A549 (cell line): ENCODE measurements at regions not wholly inside any gene's neighbourhood (a gene's known extent, or its start where the extent isn't known, plus 50 kb on each side); places are given as distances from the start of the nearest gene placed in this dataset.

Experiments
- ATAC-seq, 2 experiments: fragments of 200-7000 bp in 1 of 2; fragments of >200 bp in 1 of 2; cut with Nextera tagmentation in 1 of 2; cut with Tn5 transposase in 1 of 2; 3 replicates each; pipeline versions ENCODE4 v1.8.0 to v1.9.1; 2018 to 2020; ENCODE audit warnings: mild to moderate bottlenecking in 1 of 2, moderate library complexity in 1 of 2
- CTCF ChIA-PET: fragments of 300-600 bp; sonication (Branson Sonifier 250); formaldehyde crosslinking; extraction: SDS; loops from one replicate; lab custom pipeline; 2021; ENCODE audit warnings: antibody characterized with exemption, inconsistent platforms; lab: Yijun Ruan, JAX
- POLR2A ChIA-PET: fragments of 350-600 bp; formaldehyde crosslinking; extraction: SDS; loops from one replicate; lab custom pipeline; 2021; ENCODE audit warnings: antibody characterized with exemption, inconsistent platforms; lab: Yijun Ruan, JAX
- DNase-seq, 2 experiments: peaks; one replicate each; pipeline versions ENCODE4 v3.0.0 to v3.0.0-alpha.2; 2011 to 2016; ENCODE audit warnings: low read depth in 1 of 2, low spot score in 1 of 2
- FAIRE-seq: peaks from 2 replicates; lab custom pipeline; 2011; peaks lifted over from hg19 to GRCh38; lab: Jason Lieb, UNC
- H3K27ac ChIP-seq, 2 experiments: fragments of >200 bp; sonication (Bioruptor Twin); formaldehyde crosslinking; 3 replicates each; pipeline ENCODE4 v1.5.1; 2016 to 2017
- H3K4me1 ChIP-seq: fragments of >200 bp; sonication (Bioruptor Twin); formaldehyde crosslinking; 3 replicates; pipeline ENCODE4 v1.6.1; 2016
- H3K4me2 ChIP-seq: fragments of >200 bp; sonication (Bioruptor Twin); formaldehyde crosslinking; 3 replicates; pipeline ENCODE4 v1.6.1; 2016
- H3K4me3 ChIP-seq: fragments of >200 bp; sonication (Bioruptor Twin); formaldehyde crosslinking; 3 replicates; pipeline ENCODE4 v1.5.1; 2016
- H3K9me3 ChIP-seq: fragments of >200 bp; sonication (Bioruptor Twin); formaldehyde crosslinking; 3 replicates; pipeline ENCODE4 v1.6.1; 2016
- ATOH8 ChIP-seq: fragments of 250-450 bp; sonication (Bioruptor Pico); IDR thresholded peaks from 2 replicates; pipeline ENCODE4 v1.5.0; 2020; ENCODE audit warnings: low read depth, mild to moderate bottlenecking, moderate library complexity
- BHLHE40 ChIP-seq: IDR thresholded peaks from 2 replicates; pipeline ENCODE4 v1.6.1; 2012; ENCODE audit warnings: low read depth, low read length, inconsistent platforms
- CBX8 ChIP-seq: fragments of 200-600 bp; sonication (generic); IDR thresholded peaks from 2 replicates; pipeline ENCODE4 v1.6.1; 2016
- CEBPB ChIP-seq, 2 experiments: fragments of >200 bp in 1 of 2; sonication (Bioruptor Twin) in 1 of 2; formaldehyde crosslinking in 1 of 2; IDR thresholded peaks; 2 replicates each; pipeline ENCODE4 v1.6.1; 2012 to 2016
- CHD2 ChIP-seq: fragments of 150-350 bp; IDR thresholded peaks from 2 replicates; pipeline ENCODE4 v1.6.1; 2014; ENCODE audit warnings: low read length; ENCODE audit not compliant: partially characterized antibody
- CHD4 ChIP-seq: fragments of 200-600 bp; sonication (generic); IDR thresholded peaks from 2 replicates; pipeline ENCODE4 v1.6.1; 2016; ENCODE audit warnings: antibody characterized with exemption, mild to moderate bottlenecking, borderline replicate concordance
- CTCF ChIP-seq: fragments of >200 bp; sonication (Bioruptor Twin); formaldehyde crosslinking; IDR thresholded peaks from 3 replicates; pipeline ENCODE4 v1.5.1; 2016
- E2F6 ChIP-seq: IDR thresholded peaks from 2 replicates; pipeline ENCODE4 v1.6.1; 2012; ENCODE audit warnings: low read depth, borderline replicate concordance
- ELK1 ChIP-seq: fragments of 150-350 bp; IDR thresholded peaks from 2 replicates; pipeline ENCODE4 v1.6.1; 2014; ENCODE audit warnings: low read depth, mild to moderate bottlenecking, low read length
- EP300 ChIP-seq, 2 experiments: fragments of >200 bp; sonication (Bioruptor Twin); formaldehyde crosslinking; IDR thresholded peaks; 2 replicates in 1 of 2; 3 replicates in 1 of 2; pipeline ENCODE4 v1.6.1; 2016 to 2017
- FOSB ChIP-seq: fragments of 250-450 bp; sonication (Bioruptor Pico); IDR thresholded peaks from 2 replicates; pipeline ENCODE4 v1.5.0; 2020; ENCODE audit warnings: mild to moderate bottlenecking, moderate library complexity
- GATA3 ChIP-seq: IDR thresholded peaks from 2 replicates; pipeline ENCODE4 v1.6.1; 2012; ENCODE audit warnings: borderline replicate concordance
- HES2 ChIP-seq: fragments of >200 bp; sonication (Bioruptor Twin); formaldehyde crosslinking; IDR thresholded peaks from 2 replicates; pipeline ENCODE4 v1.6.1; 2016
- JUNB ChIP-seq: fragments of >200 bp; sonication (Bioruptor Twin); formaldehyde crosslinking; IDR thresholded peaks from 2 replicates; pipeline ENCODE4 v1.6.1; 2016
- MAFK ChIP-seq: fragments of 450-650 bp; IDR thresholded peaks from 2 replicates; pipeline ENCODE4 v1.6.1; 2014; ENCODE audit not compliant: partially characterized antibody
- MAX ChIP-seq: IDR thresholded peaks from 2 replicates; pipeline ENCODE4 v1.6.1; 2012
- MAZ ChIP-seq: fragments of 150-350 bp; IDR thresholded peaks from 2 replicates; pipeline ENCODE4 v1.6.1; 2014; ENCODE audit warnings: antibody characterized with exemption, low read depth, low read length, borderline replicate concordance
- PBX3 ChIP-seq: IDR thresholded peaks from 2 replicates; pipeline ENCODE4 v1.6.1; 2012
- POLR2A ChIP-seq: IDR thresholded peaks from 2 replicates; pipeline ENCODE4 v1.6.1; 2012; ENCODE audit warnings: mild to moderate bottlenecking, low read length
- POLR2AphosphoS2 ChIP-seq: conservative IDR thresholded peaks from 2 replicates; pipeline ENCODE4 v1.6.1; 2012; ENCODE audit warnings: low read length, improper control_type of control experiment, inconsistent platforms
- RARB ChIP-seq: fragments of 250-450 bp; sonication (Bioruptor Pico); IDR thresholded peaks from 2 replicates; pipeline ENCODE4 v1.8.0; 2021; ENCODE audit warnings: mild to moderate bottlenecking, moderate library complexity
- RCOR1 ChIP-seq: fragments of 150-350 bp; IDR thresholded peaks from 2 replicates; pipeline ENCODE4 v1.6.1; 2014; ENCODE audit warnings: antibody characterized with exemption, low read length, low read depth
- REST ChIP-seq: fragments of 200-600 bp; sonication (generic); IDR thresholded peaks from 2 replicates; pipeline ENCODE4 v1.6.1; 2016; ENCODE audit warnings: antibody characterized with exemption, mild to moderate bottlenecking, moderate library complexity
- RFX5 ChIP-seq: fragments of 450-650 bp; IDR thresholded peaks from 2 replicates; pipeline ENCODE4 v1.7.1; 2014; ENCODE audit warnings: antibody characterized with exemption, mild to moderate bottlenecking, moderate library complexity
- RNF2 ChIP-seq: fragments of 200-600 bp; sonication (generic); IDR thresholded peaks from 2 replicates; pipeline ENCODE4 v1.6.1; 2016; ENCODE audit warnings: low read depth, mild to moderate bottlenecking, antibody characterized with exemption, moderate library complexity, borderline replicate concordance
- SMC3 ChIP-seq: fragments of >200 bp; sonication (Bioruptor Twin); formaldehyde crosslinking; IDR thresholded peaks from 3 replicates; pipeline ENCODE4 v1.6.1; 2018; ENCODE audit warnings: inconsistent platforms
- ZFP36 ChIP-seq: fragments of 450-650 bp; IDR thresholded peaks from 2 replicates; pipeline ENCODE4 v1.6.1; 2014; ENCODE audit warnings: borderline replicate concordance; ENCODE audit not compliant: partially characterized antibody
- ZNF302 ChIP-seq: fragments of 250-450 bp; sonication (Bioruptor Pico); IDR thresholded peaks from 2 replicates; pipeline ENCODE4 v1.9.0; 2021; ENCODE audit warnings: inconsistent platforms, mild to moderate bottlenecking, moderate library complexity
- ZSCAN20 ChIP-seq: fragments of 250-450 bp; sonication (Bioruptor Pico); IDR thresholded peaks from 2 replicates; pipeline ENCODE4 v1.8.0; 2022; ENCODE audit warnings: mild to moderate bottlenecking, moderate library complexity
- WGBS: methylation state at CpG from one replicate; pipeline ENCODE4 v1.1.6; 2017; ENCODE audit errors: missing lambda C conversion rate; 5-methylcytosine and 5-hydroxymethylcytosine counted together

GRCh38 chr1:218080863-218081262, 204.2 kb upstream of the RRP15 start (continued):
- no peak for TF ChIP-seq RNF2
- no peak for TF ChIP-seq ATOH8 (CRISPR knock-in tag)
- TF ChIP-seq CEBPB (IDR thresholded peaks at IDR 0.05) = no peak
- TF ChIP-seq SMC3 = no peak
- TF ChIP-seq MAZ = no peak
- no peak for TF ChIP-seq GATA3

- no peak for ATAC-seq
- H3K4me1 ChIP-seq = no peaks in the 10 kb centered on the region
- ChIA-PET POLR2A (no interaction called here), CTCF (no interaction called here)
- no peak overlapping the region for H3K4me2 ChIP-seq
- H3K27ac ChIP-seq = no peak overlapping the region
- FAIRE-seq = no peak
- no peaks in the 10 kb centered on the region for H3K9me3 ChIP-seq
- no peak for TF ChIP-seq RCOR1
- no peak for TF ChIP-seq CBX8
- TF ChIP-seq EP300 (IDR thresholded peaks at IDR 0.05) = no peak
- no peak for TF ChIP-seq E2F6
- no peak for TF ChIP-seq ZSCAN20
- no peak for TF ChIP-seq PBX3
- no peak for TF ChIP-seq CTCF
- TF ChIP-seq ELK1 = no peak
- TF ChIP-seq RARB (CRISPR knock-in tag) = no peak
- no peak for TF ChIP-seq ZNF302
- no peak for TF ChIP-seq FOSB (CRISPR knock-in tag)
- no peak for TF ChIP-seq BHLHE40
- TF ChIP-seq ZFP36 = no peak
- TF ChIP-seq CEBPB (IDR thresholded peaks at IDR 0.05) = no peak
- TF ChIP-seq GATA3 = no peak
- no peak for TF ChIP-seq RFX5
- no peak for TF ChIP-seq POLR2A
- TF ChIP-seq, all 56 proteins: peak for 0
- H3K4me3 ChIP-seq = no peak overlapping the region
- no peak for DNase-seq
Observed at GRCh38 chr1:218081358-218081757, 203.7 kb upstream of the RRP15 start.

- H3K4me2 ChIP-seq = no peak overlapping the region
- no peak overlapping the region for H3K27ac ChIP-seq
- ChIA-PET CTCF (no interaction called here), POLR2A (no interaction called here)
- H3K9me3 ChIP-seq = no peaks in the 10 kb centered on the region
- DNase-seq (no peak), ATAC-seq (no peak), FAIRE-seq (no peak)
- H3K4me3 ChIP-seq = no peak overlapping the region
- H3K4me1 ChIP-seq = no peaks in the 10 kb centered on the region
- WGBS = 14% methylated on average over 1 of the region's 1 CpG
- TF ChIP-seq CHD2 = no peak
- no peak for TF ChIP-seq REST
- TF ChIP-seq JUNB = no peak
- no peak for TF ChIP-seq MAFK
- TF ChIP-seq CHD4 = no peak
- no peak for TF ChIP-seq POLR2AphosphoS2
- TF ChIP-seq RNF2 = no peak
- no peak for TF ChIP-seq HES2
- no peak for TF ChIP-seq MAX
Observed at GRCh38 chr1:218090459-218090858, 194.6 kb upstream of the RRP15 start.
